ENCODE measurements at regions not wholly inside any gene's neighbourhood (a gene's known extent, or its start where the extent isn't known, plus 50 kb on each side); places are given as distances from the start of the nearest gene placed in this dataset.
"Not testable (repeated sequence)": the region's sequence is repeated elsewhere in the genome, so short reads cannot be mapped to it uniquely, and the experiment has no call there.

DNA sequence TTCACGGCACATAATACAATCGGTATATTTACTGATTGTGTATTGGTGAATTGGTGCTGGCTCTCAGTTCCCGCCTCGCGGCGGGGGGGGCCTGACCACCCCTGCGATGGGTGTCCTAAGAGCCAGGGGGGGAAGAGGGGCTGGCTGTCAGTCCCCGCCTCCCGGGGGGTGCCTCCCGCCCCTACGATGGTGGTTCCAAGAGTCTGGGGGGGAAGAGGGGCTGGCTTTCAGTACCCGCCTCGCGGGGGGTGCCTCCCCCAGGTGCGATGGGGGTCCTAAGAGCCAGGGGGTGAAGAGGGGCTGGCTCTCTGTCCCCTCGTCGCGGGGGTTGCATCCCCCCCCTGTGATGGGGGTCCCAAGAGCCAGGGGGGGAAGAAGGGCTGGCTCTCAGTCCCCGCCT lies 2321.8 kb upstream of the PCDH20 start:
- Histone ChIP-seq H3K36me3 (no peaks in the 10 kb centered on the region), H3K27ac (no peak overlapping the region), H3K4me3 (no peak overlapping the region), H3K9me3 (no peaks in the 10 kb centered on the region), H3K4me1 (no peaks in the 10 kb centered on the region), H3K27me3 (no peaks in the 10 kb centered on the region)
- intact Hi-C loops (cut with DNase I; ENCODE audit: low total_unique reads) (no loop called here), in situ Hi-C loops (cut with MboI; ENCODE audit: low sequenced_read_pairs in 4 of 4) (no loop called here)
- no peak for TF ChIP-seq POLR2A (IDR thresholded peaks at IDR 0.05)
- TF ChIP-seq, protein P1, sequence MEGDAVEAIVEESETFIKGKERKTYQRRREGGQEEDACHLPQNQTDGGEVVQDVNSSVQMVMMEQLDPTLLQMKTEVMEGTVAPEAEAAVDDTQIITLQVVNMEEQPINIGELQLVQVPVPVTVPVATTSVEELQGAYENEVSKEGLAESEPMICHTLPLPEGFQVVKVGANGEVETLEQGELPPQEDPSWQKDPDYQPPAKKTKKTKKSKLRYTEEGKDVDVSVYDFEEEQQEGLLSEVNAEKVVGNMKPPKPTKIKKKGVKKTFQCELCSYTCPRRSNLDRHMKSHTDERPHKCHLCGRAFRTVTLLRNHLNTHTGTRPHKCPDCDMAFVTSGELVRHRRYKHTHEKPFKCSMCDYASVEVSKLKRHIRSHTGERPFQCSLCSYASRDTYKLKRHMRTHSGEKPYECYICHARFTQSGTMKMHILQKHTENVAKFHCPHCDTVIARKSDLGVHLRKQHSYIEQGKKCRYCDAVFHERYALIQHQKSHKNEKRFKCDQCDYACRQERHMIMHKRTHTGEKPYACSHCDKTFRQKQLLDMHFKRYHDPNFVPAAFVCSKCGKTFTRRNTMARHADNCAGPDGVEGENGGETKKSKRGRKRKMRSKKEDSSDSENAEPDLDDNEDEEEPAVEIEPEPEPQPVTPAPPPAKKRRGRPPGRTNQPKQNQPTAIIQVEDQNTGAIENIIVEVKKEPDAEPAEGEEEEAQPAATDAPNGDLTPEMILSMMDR (IDR thresholded peaks at IDR 0.05 in 4 of 5, conservative IDR thresholded peaks at IDR 0.05 in 1 of 5): no peak
- DNase-seq: no peak
- no peak for ATAC-seq

DNA sequence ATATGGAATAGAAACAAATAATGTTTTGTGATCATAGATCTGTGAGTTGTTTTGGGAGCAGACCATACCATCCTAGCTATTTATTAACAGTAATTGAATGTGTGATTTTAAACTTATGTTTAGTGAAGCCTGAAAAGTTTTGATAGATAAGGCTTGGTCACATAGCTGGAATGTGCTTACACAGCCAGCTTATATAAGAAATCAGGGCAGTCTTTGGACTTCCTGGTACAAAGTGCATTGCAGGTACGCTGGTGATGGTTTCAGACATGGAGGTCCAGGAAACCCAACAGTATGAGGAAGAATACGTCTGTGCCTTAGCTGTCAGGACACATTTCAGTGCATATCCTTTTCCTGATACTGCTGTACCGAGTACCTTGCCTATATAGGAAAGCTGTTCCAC lies 2316.2 kb upstream of the PCDH20 start:
- Histone ChIP-seq H3K9me3 (no peaks in the 10 kb centered on the region), H3K36me3 (no peaks in the 10 kb centered on the region), H3K4me3 (no peak overlapping the region), H3K4me1 (no peaks in the 10 kb centered on the region), H3K27ac (no peak overlapping the region), H3K27me3 (no peaks in the 10 kb centered on the region)
- TF ChIP-seq, protein P1 (IDR thresholded peaks at IDR 0.05 in 4 of 5, conservative IDR thresholded peaks at IDR 0.05 in 1 of 5): no peak
- no peak for TF ChIP-seq POLR2A (IDR thresholded peaks at IDR 0.05)
- DNase-seq (no peak), ATAC-seq (no peak)
- intact Hi-C loops (cut with DNase I; ENCODE audit: low total_unique reads): no loop called here
- in situ Hi-C loops (cut with MboI; ENCODE audit: low sequenced_read_pairs in 4 of 4): no loop called here

- in situ Hi-C loops (cut with MboI; ENCODE audit: low sequenced_read_pairs in 4 of 4); H3K27me3 ChIP-seq: not testable (repeated sequence)
Measured at GRCh38 chr13:63712159-63712558, 2296.5 kb upstream of the PCDH20 start.

DNA sequence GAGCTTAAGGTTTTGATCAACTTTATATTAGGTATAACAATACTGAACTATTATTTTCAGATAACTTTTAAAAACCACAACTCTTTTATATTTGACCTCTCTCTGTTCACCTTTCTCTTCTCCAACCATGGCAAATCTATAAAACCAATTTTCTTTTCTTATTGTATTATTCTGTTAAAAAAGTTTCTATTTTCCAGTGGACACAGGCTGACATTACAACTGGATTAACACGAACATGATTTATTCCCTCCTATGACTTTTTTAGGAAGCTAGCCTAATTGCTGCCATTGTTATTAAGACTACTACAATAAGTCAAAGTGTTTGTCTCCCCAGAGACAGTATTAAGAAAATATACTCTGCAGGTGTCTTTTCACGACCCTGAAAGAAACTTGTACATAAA lies 2291.1 kb upstream of the PCDH20 start:
- intact Hi-C loops (cut with DNase I; ENCODE audit: low total_unique reads) (no loop called here), in situ Hi-C loops (cut with MboI; ENCODE audit: low sequenced_read_pairs in 4 of 4) (no loop called here)

More at GRCh38 chr13:63712159-63712558, 2296.5 kb upstream of the PCDH20 start:
- H3K36me3 ChIP-seq; H3K27ac ChIP-seq; intact Hi-C loops (cut with DNase I; ENCODE audit: low total_unique reads); ATAC-seq; DNase-seq; H3K4me3 ChIP-seq; H3K9me3 ChIP-seq; H3K4me1 ChIP-seq: not testable (repeated sequence)

DNA sequence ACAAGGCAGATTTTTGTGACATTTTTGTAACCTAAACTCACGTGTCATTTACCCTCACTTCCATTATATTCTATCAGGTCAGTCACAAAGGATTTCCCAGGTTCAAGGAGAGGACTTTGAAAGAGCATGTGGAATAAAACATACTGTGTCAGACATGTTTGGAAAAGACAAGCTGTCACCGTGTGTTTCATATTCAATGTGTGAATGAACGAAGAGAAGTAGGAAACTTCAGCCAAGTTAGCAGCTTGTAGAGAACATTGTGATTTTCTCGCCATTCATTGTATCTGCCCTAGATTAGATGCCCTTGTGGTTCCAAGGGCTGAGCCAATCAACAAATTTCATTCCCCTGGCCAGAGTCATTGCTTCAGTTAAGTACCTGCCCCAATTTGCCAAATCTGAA lies 2288.9 kb upstream of the PCDH20 start:
- Histone ChIP-seq H3K4me1 (no peaks in the 10 kb centered on the region), H3K36me3 (no peaks in the 10 kb centered on the region), H3K27ac (no peak overlapping the region), H3K27me3 (no peaks in the 10 kb centered on the region), H3K4me3 (no peak overlapping the region), H3K9me3 (no peaks in the 10 kb centered on the region)
- TF ChIP-seq POLR2A (IDR thresholded peaks at IDR 0.05): no peak
- TF ChIP-seq, protein P1 (IDR thresholded peaks at IDR 0.05 in 4 of 5, conservative IDR thresholded peaks at IDR 0.05 in 1 of 5): no peak
- intact Hi-C loops (cut with DNase I; ENCODE audit: low total_unique reads): no loop called here
- ATAC-seq (no peak), DNase-seq (no peak)
- in situ Hi-C loops (cut with MboI; ENCODE audit: low sequenced_read_pairs in 4 of 4): no loop called here

More for the DNA sequence above, 2291.1 kb upstream of the PCDH20 start:
- no peak for ATAC-seq
- Histone ChIP-seq H3K27me3 (no peaks in the 10 kb centered on the region), H3K27ac (no peak overlapping the region), H3K9me3 (no peaks in the 10 kb centered on the region), H3K4me3 (no peak overlapping the region), H3K36me3 (no peaks in the 10 kb centered on the region), H3K4me1 (no peaks in the 10 kb centered on the region)
- DNase-seq: no peak
- TF ChIP-seq, protein P1 (IDR thresholded peaks at IDR 0.05 in 4 of 5, conservative IDR thresholded peaks at IDR 0.05 in 1 of 5): no peak
- no peak for TF ChIP-seq POLR2A (IDR thresholded peaks at IDR 0.05)

Data from gastrocnemius medialis (tissue), 4 donors.